HEK293 (cell line): ENCODE measurements at regions not wholly inside any gene's neighbourhood (a gene's known extent, or its start where the extent isn't known, plus 50 kb on each side); places are given as distances from the start of the nearest gene placed in this dataset.

ENCODE experiments used
- ATF2 ChIP-seq: fragments of 450-650 bp; formaldehyde crosslinking; IDR thresholded peaks from 2 replicates; pipeline ENCODE4 v1.5.1; 2016; ENCODE audit warnings: missing biosample characterization, missing genetic modification characterization, low read depth
- CTCF ChIP-seq: fragments of 450-650 bp; formaldehyde crosslinking; IDR thresholded peaks from 2 replicates; pipeline ENCODE4 v1.5.1; 2016; ENCODE audit warnings: missing biosample characterization, missing genetic modification characterization
- GFI1B ChIP-seq: fragments of 450-650 bp; formaldehyde crosslinking; IDR thresholded peaks from 2 replicates; pipeline ENCODE4 v1.5.1; 2016; ENCODE audit warnings: missing biosample characterization, missing genetic modification characterization
- GLIS2 ChIP-seq: fragments of 450-650 bp; formaldehyde crosslinking; IDR thresholded peaks from 2 replicates; pipeline ENCODE4 v1.5.1; 2016; ENCODE audit warnings: missing biosample characterization, missing genetic modification characterization
- KLF7 ChIP-seq: fragments of 450-650 bp; formaldehyde crosslinking; IDR thresholded peaks from 2 replicates; pipeline ENCODE4 v1.5.1; 2016; ENCODE audit warnings: missing biosample characterization, missing genetic modification characterization, borderline replicate concordance
- MZF1 ChIP-seq: fragments of 450-650 bp; formaldehyde crosslinking; IDR thresholded peaks from 2 replicates; pipeline ENCODE4 v1.5.1; 2017; ENCODE audit warnings: missing biosample characterization, missing genetic modification characterization, borderline replicate concordance
- ZBTB1 ChIP-seq: fragments of 450-650 bp; formaldehyde crosslinking; IDR thresholded peaks from 2 replicates; pipeline ENCODE4 v1.5.1; 2016; ENCODE audit warnings: missing biosample characterization, missing genetic modification characterization
- ZNF280C ChIP-seq: fragments of 450-650 bp; formaldehyde crosslinking; IDR thresholded peaks from 2 replicates; pipeline ENCODE4 v1.5.1; 2016; ENCODE audit warnings: missing biosample characterization, missing genetic modification characterization
- ZNF292 ChIP-seq: fragments of 450-650 bp; formaldehyde crosslinking; IDR thresholded peaks from 2 replicates; pipeline ENCODE4 v1.5.1; 2016; ENCODE audit warnings: low read depth, missing biosample characterization, missing genetic modification characterization, borderline replicate concordance
- ZNF354C ChIP-seq: fragments of 450-650 bp; formaldehyde crosslinking; IDR thresholded peaks from 2 replicates; pipeline ENCODE4 v1.5.1; 2016; ENCODE audit warnings: missing biosample characterization, missing genetic modification characterization, low read depth, borderline replicate concordance
- TF ChIP-seq, protein P1 (sequence below): fragments of 450-650 bp; formaldehyde crosslinking; optimal IDR thresholded peaks from 2 replicates; pipeline ENCODE3; 2016; ENCODE audit warnings: missing biosample characterization, mild to moderate bottlenecking, missing genetic modification characterization
- TF ChIP-seq, protein P2 (sequence below): fragments of 450-650 bp; formaldehyde crosslinking; IDR thresholded peaks from 2 replicates; pipeline ENCODE4; 2016; ENCODE audit warnings: missing biosample characterization, missing genetic modification characterization

GRCh38 chr4:64062991-64063390 is 346.3 kb downstream of the TECRL start:
- TF ChIP-seq, protein P1, sequence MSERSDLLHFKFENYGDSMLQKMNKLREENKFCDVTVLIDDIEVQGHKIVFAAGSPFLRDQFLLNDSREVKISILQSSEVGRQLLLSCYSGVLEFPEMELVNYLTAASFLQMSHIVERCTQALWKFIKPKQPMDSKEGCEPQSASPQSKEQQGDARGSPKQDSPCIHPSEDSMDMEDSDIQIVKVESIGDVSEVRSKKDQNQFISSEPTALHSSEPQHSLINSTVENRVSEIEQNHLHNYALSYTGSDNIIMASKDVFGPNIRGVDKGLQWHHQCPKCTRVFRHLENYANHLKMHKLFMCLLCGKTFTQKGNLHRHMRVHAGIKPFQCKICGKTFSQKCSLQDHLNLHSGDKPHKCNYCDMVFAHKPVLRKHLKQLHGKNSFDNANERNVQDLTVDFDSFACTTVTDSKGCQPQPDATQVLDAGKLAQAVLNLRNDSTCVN = no peak
- no peak for TF ChIP-seq ATF2
- no peak for TF ChIP-seq CTCF (tag by site-specific recombination)
- TF ChIP-seq ZNF292 (tag by site-specific recombination) = no peak
- no peak for TF ChIP-seq ZNF354C
- no peak for TF ChIP-seq ZNF280C (tag by site-specific recombination)
- TF ChIP-seq GFI1B (tag by site-specific recombination) = no peak
- TF ChIP-seq GLIS2 = no peak
- no peak for TF ChIP-seq ZBTB1
- TF ChIP-seq, protein P2, sequence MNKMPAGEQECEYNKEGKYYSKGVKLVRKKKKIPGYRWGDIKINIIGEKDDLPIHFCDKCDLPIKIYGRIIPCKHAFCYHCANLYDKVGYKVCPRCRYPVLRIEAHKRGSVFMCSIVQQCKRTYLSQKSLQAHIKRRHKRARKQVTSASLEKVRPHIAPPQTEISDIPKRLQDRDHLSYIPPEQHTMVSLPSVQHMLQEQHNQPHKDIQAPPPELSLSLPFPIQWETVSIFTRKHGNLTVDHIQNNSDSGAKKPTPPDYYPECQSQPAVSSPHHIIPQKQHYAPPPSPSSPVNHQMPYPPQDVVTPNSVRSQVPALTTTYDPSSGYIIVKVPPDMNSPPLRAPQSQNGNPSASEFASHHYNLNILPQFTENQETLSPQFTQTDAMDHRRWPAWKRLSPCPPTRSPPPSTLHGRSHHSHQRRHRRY (tag by site-specific recombination) = no peak
- no peak for TF ChIP-seq MZF1
- no peak for TF ChIP-seq KLF7 (tag by site-specific recombination)
